ENCODE measurements at regions not wholly inside any gene's neighbourhood (a gene's known extent, or its start where the extent isn't known, plus 50 kb on each side); places are given as distances from the start of the nearest gene placed in this dataset.

DNA sequence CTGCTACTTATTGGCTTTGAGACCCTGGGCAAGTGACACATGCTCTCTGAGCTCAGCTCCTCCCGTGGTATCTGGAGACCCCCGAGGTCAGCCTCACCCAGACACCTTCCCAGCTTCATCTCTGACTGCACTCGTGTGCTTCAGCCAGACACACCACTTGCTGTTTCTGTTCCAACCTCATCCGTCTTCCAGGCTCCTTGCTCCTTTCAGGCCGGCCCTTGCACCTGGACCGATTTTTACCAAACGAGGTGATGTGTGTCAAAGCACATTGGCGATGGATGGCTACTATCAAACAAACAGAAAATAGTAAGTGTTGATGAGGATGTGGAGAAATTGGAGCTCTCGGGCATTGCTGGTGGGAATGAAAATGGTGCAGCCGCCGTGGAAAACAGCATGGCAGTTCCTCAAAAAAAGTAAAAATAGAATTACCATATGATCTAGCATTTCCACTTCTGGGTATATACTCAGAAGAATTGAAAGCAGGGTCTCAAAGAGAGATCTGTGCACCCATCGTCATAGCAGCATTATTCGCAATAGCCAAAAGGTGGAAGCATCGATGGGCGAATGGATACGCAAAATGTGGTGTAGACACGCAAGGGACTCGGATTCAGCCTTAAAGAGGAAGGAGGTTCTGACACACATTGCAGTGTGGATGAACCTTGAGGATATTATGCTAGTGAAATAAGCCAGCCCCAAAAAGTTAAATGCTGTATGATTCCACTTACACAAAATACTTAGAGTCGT, 96.1 kb upstream of the IER5L start:
- DNase-seq = no peak

DNA sequence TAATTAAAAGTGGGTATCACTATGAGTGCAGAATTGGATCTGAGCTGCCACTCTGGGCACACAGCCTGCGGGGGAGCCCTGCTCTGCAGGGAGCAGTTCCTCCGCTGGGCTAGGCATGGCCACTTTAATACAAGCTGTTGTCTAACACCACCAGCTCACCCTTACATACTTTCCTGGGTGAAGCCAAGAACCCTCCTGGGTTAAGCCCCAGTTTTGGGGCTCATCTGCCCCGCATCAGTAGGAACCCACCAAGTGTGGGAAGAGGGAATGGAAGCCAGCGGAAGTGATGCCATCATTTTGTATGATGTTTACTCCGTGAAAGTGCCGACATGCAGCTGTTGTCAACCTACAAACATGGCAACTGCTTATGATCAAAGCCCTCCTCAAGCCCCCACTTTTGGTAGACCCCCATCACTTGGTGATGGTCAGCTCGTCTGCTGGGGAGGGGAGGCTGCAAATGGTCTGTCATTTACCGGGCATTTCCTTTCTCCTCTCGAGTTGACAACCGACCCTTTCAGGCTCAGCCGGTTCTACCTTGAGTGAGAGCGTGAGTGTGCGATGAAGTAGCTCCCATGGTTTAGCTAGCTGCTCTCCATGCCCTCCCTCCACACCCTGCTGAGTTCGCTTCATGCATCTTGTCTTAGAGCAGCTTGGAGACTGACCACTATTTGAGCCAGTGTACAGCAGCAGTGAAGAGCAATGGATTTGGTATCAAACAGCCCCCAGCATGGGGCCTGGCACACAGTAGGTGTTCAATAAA, 95.3 kb upstream of the IER5L start:
- DNase-seq = no peak

DNA sequence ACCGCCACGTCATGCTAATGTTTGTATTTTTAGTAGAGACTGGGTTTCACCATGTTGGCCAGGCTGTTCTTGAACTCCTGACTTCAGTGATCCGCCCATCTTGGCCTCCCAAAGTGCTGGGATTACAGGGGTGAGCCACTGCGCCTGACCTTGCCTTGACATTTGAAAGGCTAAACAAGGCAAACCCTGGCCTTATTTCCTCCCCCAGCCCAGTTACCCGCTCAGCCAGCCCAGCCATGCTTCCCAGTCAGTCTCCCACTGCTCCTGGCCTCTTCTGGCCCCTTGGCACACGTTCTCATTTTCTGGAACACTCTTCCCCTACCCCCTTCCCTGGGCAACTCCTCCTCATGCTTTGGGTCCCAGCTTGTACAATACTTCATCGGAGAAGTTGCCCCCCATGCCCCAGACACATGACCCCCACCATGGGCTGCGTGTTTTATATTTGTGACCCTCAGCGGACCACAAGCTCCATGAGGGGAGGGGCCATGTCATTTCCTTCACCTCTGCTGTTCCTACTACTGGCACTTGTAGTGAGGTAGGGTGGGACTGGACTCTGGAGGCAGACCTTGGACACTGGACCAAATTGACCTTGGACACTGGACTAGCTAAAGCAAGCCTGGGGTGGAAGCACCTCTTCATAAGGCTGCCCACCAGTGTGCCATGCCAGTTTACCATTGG, 94.4 kb upstream of the IER5L start:
- DNase-seq = no peak

DNA sequence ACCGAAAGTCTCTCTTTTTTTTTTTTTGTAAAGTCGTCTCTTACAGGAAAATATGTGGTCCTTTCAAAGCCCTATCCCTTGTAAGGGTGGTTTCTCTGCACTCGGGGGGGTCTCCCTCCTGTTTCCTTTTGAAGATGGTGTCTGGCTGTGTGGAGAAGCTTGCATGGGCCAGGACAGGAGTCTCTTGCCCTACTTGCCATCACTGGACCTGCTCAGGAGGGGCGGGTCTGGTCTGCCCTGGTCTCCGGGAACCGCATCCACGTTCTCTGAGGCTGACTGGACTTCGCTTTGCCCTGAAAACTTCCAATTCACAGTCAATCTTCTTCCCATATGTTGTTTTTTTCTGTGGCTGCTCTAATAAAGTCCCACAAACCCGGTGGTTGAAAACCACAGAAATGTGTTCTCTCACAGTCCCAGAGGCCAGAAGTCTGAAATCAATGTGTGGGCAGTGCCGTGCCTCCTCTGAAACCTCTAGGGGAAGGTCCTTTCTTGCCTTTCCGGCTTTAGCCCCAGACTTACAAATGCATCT, 92.9 kb upstream of the IER5L start:
- no peak for DNase-seq

DNA sequence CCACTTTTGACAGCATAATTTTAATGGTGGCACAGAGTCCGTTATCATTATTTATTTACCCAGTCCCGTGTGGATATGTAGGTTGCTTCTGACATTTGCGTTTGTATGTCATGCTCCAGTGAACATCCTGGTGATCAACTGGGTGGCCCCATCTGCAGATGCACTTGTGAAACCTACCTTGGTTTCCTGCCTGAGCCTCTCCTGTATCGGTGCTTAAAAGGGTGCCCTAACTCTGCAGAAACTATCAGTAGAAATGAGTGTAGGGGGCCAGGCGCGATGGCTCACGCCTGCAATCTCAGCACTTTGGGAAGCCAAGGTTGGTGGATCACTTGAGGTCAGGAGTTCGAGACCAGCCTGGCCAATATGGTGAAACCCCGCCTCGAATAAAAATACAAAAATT, 92.1 kb upstream of the IER5L start:
- DNase-seq = peak; percentile 64

DNA sequence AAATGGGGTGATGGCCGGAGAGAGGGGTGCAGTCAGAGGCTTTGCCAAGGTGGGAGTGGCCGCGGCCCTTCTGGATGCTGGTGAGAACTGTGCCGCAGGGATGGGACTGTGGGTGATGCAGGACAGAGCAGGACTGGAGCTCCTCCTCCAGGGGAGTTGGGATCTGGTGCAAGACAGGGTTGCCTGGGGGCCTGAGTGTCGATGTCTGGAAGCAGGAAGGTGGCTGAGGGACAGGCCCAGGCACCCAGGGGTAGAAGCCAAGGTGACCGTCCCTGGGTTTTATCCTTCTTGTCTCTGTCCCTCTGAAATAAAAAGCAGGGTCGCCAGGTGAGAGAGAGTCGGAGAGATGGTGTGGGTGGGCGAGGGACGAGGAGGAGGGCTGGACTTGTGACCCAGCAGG, 89.1 kb upstream of the IER5L start:
- no peak for DNase-seq

DNA sequence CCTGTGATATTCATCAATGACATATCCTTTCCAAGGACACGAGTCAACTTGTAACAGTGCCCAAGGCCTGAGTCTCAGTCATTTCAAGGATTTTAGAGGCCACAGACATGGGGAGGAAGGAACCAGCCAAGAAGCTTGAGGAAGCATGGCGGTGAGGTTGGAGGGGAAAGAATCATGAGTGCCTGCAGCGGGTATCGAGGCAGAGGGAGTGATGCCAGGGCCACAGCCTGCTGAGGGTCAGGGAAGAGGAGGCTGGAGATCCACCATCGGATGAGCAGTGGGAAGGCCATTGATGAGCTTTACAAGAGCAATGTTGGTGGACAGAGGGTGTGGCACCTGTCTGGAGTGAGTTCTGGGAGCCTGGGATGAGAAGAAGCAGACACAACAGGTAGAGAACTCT, 88.5 kb upstream of the IER5L start:
- DNase-seq = no peak

DNA sequence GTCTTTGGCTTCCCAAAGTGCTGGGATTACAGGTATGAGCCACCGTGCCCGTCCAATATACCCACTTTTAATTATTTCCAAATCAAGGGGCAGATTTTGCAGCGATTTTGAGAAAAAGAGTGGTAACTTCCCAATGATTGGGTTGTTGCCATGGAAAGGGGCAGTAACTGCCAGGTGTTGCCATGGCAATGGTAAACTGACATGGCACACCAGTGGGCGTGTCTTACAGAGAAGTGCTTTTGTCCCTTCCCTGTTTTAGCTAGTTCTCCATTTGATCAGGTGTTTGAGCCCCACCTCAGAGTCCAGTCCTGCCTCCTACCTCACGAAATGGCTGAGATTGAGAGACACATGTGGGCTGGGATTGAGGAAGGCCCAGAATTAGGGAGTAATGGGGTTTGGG, 86.3 kb upstream of the IER5L start:
- DNase-seq = no peak

DNA sequence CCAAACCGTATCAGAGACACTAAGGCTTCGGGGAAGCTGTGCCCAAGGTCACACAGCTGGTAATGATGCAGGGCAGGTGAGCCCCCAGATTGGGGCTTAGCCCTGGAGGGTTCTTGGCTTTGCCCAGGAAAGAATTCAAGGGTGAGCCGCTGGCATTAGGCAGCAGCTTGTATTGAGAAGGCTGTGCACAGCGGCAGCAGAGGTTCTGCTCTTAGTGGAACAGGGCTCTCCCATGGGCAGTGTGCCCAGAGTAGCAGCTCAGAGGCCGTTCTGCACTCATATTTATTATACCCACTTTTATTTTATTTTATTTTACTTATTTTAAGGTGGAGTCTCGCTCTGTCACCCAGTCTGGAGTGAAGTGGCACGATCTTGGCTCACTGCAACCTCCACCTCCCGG, 85.8 kb upstream of the IER5L start:
- no peak for DNase-seq

DNA sequence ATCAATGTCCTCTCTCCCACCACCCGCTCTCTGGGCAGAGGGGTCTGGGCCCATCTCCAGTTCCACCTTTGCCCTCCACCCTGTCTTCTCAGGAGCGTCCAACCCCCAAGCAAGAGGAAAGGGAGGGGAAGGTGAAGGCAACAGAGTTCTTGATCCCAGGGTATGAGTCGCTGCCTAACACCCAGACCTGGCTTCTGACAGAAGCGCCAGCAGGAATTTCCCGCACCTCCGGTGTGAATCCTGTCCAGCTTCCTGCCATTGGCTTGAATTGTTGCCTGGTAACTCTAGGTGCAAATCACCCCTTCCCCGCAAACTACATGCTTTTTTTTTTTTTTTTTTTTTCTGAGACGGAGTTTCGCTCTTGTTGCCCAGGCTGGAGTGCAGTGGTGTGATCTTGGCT, 84.2 kb upstream of the IER5L start:
- DNase-seq = no peak

DNA sequence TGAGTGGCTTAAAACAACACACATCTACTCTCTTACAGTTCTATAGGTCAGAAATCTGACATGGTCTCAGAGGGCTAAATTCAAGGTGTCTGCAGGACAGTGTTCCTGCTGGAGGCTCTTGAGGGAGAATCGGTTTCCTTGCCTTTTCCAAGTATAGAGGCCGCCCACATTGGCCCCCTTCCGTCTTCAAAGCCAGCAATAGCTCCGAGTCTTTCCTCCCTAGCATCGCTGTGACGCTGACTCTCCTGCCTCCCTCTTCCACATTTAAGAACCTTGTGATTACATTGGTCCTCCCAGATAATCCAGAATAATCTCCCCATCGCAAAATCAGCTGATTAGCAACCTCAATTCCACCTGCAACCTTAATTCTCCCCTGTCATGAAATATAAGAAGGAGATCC, 81.3 kb upstream of the IER5L start:
- no peak for DNase-seq

DNA sequence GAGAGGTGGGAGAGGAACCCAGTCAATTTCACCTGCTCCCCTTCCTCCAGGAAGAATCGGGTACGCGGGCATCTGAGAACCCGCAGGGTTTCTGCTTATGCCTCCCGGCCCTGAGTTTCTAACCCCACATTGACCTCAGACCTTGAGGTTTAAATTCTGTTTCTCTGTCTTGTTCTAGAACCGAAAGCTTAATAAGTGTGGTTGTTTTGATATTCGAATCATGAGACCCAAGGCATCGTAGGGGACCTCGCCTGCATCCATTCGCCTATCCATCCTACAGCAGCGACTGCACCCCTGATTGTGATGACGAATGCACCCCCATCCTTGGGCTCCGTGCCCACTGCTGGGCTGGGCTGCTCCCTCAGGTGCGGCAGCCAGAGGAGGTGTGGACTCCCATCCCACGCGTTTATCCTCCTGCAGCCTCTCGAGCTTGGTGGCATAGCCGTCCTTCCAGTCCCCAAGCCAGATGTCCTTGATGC, 80.8 kb upstream of the IER5L start:
- DNase-seq = peak; percentile 66

DNA sequence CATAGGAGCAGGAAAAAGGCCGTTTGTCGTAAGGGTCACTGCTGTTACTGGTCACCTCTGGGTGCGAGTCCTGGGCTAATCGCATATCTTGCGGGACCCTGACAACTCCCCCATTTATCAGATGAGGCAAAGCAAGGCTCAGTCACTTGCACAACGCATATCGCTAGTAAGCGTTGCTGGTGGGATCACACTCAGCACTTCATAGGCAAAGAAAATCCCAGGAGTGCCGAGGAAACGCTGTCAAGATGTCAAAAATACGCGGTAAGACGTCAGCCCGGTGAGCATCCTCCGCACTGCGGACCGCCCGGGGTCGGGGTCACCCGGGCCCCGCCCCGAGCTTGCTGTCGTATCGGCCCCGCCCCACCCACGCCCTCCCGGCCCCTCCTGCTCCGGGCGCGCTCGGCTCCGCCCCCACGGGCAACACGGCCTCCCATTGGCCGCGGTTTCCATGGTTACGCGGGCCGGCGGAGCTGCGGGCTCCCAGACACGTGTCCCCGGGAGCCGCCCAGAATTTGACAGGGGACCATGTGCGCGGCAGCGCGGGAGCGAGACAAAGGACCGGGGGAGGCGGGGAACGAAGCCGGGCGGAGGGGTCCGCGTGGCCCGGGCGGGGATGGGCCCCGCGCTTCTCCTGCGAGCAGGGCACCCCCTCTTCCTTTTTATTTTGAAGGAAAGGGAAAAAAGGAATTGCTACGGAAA, 80.2 kb upstream of the IER5L start:
- DNase-seq = peak; percentile 94

DNA sequence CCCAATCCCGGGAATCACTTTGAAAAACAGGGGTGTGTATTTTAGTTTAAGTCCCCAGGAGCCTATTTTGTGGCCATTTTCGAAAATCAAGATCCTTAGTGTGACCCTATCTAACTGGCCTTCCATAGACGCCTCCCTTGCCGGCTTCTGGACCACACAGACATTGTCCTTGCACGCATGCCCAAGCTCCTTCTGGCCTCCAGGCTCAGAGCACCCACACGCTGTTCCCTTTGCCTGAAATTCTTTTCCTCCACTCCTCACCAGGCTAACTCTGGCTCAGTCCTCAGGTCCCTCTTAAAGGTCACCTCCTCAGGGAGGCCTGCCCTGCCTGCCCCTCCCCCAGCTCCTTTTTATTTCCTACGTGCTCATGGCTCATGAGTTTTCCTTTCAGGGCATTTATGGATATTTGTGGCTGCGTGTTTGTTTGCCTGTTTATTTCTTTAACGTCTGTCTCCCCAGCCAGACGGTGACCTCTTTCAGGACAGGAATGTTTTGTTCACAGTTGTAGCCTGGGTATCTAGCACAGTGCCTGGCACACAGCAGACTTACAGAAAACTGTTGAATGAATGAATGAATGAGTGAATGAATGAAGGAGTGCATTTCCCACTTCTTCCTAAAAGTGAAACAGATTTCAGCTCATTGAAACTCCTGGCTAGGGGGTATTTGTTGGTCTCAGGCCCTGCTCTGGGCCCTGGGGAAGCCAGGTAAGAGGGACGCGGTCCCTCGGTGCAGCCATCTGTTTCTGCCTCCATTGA, 79.1 kb upstream of the IER5L start:
- no peak for DNase-seq

DNA sequence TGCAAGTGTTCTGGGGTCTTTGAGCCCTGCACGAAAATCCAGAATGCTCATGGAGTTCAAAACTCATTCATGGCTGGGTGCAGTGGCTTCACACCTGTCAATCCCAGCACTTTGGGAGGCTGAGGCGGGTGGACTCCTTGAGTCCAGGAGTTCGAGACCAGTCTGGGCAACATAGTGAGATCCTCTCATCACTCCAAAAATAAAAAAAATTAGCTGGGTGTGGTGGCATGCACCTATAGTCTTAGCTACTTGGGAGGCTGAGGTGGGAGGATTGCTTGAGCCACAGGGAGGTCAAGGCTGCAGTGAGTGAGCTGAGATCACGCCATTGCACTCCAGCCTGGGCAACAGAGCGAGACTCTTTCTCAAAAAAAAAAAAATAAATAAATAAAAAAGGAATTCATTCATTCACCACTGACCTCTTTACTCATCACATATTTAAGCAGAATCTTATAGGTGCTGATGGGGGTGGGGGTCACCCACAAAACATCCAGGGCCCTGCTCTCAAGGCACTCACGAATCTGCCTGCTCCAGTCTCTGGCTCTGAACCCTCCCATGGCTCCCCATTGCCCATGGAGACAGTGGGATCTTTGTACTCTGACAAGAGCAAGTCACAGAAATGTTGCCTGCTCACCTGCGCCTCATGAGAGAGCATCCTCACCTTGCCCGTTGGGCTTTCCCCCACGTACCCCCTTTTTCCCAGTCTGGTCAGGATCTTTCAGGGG, 76.7 kb upstream of the IER5L start:
- no peak for DNase-seq

DNA sequence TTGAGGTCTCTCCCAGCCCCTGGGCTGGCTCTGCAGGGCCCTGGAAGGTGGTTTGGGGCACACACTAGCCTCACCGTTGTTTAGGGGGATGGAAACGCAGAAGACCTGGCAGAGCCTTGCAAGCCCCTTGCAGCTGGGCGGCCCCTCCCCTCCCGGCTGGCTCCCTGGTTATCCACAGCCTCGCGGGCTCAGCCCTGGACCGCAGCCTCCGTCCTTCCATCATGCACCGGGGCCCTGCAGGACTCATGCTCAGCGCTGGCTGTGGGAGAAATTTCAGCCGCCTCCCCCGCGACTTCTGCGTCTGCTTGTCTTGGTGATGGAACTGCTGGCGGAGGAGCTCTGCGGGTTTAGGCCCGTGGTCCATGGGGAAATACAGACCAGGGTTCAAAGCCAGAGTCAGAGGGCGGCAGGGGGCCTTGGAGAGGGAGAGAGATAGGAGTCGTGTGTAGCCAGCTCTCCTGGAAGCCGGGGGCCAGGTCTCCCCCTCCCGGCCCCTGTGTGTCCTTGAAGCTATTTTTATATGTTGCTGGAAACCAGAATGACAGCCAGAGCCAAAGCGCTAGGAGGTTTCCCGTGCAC, 75.8 kb upstream of the IER5L start:
- DNase-seq = no peak

DNA sequence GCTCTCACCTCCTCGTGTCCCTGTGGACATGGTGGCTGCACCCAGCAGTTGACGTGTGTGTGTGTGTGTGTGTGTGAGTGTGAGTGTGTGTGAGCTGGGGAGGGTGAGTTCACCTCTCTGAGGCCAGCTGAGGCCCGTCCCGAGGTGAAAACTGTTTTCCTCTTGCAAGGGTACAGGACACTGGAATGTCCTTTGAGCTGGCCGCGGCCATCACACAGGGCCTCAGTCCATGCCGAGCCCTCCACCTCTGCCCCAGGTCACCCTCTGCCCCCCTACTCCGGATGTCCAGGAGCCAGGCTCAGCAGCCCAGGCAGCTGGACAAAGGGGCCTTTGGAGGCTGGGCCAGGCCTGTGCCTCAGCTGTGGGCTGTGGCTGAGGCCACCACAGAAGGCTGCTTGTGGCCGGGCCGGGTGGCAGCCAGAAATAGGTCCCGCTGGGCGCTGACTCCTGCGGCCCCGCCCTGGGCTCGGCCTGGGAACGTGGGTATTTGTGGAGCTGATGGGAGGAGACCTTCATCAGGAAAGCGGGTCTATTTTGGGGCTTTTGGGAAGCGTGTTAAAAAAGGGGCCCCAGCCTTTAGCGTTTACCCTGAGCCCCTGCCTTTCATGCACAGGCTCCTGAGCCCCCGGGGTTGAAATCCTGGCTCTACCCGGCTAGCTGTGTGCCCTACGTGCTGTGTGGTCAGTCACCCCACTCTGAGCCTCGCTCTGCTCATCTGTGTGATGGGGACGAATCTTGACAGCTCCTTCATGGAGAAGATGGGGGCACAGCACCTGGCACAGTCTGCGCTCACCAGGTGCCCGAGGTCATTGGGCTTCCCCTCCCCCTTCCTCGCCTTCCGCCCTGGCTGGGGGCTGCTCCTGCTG, 75.1 kb upstream of the IER5L start:
- no peak for DNase-seq

DNA sequence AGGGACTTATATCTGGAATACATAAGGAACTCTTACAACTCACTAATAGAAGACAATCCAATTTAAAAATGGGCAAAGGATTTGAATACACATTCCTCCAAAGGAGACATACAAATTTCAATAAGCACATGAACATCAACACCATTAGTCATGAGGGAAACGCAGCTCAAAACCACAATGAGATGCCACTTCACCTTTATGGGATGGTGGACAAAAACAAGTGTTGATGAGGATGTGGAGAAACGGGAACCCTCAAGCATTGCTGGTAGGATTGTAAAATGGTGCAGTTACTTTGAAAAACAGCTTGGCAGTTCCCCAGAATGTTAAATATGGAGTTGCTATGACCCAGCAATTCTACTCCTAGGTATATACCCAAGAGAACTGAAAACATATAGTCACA, 72.7 kb upstream of the IER5L start:
- DNase-seq = no peak

DNA sequence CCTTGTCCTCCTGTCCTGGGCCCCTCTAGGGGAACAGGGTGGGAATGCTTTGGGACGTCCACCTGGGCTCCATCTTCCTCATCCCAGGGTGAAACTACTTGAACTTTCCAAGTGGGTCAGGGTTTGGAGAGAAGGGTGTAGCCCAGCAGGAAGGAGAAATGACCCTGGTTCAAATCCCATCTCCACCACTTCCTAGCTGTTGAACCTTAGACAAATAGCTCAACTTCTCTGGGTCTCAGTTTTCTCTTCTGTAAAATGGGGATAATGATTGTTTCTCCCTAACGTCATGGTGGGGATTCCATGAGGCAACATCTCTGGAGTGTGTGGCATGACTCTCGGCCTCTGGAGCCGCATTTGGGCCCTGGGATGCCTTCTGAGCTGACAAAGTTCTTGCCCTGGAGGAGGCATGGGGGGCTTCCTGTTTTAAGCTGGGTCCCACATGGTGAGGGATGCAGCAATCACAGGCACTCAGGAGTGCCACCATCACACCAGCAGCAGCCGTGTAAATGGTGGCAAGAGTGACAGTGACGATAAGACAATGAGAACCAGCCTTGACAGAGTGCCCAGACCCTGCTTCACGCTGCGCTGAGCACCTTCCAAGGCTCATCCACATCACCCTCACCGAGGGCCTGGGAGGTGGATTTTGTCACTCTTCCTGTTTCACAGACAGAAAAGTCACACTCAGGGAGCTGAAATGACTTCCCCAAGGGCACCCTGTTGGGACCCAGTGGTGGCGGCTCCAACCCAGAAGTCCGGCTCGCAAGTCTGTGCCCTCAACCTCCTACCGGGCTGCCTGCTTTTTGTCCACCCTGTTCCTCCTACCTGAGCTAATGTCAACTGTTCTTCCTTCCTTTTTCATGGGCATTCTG, 69.5 kb upstream of the IER5L start:
- no peak for DNase-seq
